ENCODE measurements at regions not wholly inside any gene's neighbourhood (a gene's known extent, or its start where the extent isn't known, plus 50 kb on each side); places are given as distances from the start of the nearest gene placed in this dataset.

DNA sequence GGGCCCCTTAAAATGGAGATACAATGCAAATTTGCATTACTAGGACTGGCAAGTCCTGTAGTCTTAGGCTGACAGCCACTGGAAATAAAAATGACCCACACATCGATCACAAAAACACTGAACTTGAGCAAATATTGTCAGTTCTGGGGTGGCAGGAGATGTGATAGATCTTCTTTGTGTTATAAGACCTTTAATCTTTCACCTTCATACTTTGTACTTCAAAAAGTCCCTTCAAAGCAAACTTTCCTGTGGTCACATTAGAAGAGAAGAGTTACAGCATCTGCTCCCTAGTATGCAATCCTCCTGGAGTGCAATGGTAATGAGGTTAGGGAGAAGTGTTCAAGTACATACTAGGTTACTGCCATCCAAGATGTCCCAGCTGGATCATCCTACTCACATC, 149.4 kb upstream of the KCNMB2 start:
- DNase-seq: no peak

- DNase-seq: peak; percentile 13 to 25
These were observed 147.8 kb upstream of the KCNMB2 start for GRCh38 chr3:178388473-178388872.

- DNase-seq: no peak
These were observed 147.0 kb upstream of the KCNMB2 start for GRCh38 chr3:178389258-178389657.

GRCh38 chr3:178392511-178392926, 143.7 kb upstream of the KCNMB2 start:
- DNase-seq: peak; percentile 76 to 83

DNA sequence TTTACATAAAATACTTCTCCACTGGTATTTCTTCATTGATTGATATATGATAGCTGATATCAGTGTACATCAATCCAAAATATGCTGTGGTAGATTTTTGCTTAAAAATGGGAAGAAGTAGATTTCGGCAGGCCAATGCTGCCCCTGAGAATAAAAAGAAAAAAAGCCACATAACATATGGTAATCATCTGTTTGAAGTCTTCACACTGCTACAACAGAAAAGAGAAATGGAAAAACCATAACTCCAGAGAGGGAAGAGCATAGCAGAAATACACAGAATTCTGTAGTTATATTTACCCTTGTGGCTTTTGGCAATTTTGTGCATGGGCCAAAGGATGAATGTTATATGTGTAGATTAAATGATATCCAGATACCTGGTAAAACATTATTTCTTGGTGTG, 143.1 kb upstream of the KCNMB2 start:
- DNase-seq: no peak

DNA sequence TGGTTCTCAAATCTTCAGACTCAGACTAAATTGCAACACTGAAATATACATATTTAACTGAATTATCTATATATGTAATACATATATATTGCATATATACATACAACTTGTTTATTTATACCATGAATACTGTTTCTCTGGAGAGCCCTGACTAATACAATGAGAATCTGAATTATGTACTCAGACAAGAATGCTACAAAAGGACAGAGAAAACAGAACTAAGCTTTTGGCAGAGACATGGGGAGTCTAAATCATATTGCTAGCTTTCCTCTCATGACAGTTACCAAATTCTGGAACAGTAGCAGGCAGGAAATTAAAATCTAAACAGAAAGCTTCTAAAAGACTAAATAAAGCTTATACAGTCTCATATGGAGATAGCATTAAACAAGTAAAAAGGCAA, 142.4 kb upstream of the KCNMB2 start:
- DNase-seq: no peak

DNA sequence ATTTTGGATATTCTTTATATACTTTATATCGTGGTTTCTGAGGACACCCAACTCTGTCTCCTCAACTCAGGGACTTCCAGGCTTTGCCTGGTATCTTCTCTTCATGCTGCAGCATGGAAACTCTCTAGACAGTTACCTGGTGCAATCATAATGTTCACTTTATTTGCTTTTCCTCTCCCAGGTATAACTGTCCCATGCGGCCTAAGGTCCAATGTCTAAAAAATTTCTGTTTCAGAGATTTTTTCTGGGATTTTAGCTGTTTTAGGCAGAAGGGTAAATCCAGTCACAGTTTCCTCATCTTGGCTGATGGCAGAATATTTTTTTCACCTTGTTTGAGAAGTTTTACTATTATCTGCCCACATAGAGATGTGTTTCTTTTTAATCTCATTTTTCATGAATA, 139.9 kb upstream of the KCNMB2 start:
- no peak for DNase-seq

DNA sequence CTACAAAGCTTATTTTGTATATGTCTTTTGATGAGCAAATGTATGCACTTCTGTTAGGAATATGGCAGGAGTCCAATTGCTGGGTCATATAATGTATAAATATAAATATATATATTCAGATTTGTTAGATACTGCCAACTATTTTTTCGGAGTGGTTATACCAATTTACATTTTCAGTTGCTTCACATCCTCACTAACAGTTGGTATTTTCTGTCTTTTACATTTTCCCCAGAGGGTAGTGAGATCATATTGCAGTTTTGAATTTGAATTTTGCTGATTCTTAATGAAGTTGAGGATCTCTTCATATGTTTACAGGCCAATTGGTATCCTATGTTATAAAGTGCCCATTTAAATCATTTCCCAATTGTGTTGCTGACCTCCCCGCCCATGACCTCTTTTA, 139.0 kb upstream of the KCNMB2 start:
- no peak for DNase-seq

DNA sequence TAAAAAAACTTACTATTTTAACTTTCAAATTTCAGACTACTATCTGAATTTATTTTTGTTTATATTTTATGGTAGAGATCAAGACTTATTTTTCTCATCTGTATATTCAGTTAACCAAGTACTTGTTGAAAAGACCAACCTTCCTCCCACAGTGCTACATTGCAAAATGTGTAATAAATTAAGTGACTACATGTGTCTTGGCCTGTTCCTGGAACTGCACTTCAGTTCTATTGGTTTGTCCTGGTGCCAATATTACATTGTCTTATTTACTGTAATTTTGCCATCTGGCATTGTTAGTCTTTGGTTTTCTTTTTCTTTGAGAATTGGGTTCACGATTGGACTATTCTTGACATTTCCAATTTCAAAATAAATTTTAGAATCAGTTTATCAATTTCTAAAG, 138.4 kb upstream of the KCNMB2 start:
- DNase-seq: no peak

- no peak for DNase-seq
These were observed 131.3 kb upstream of the KCNMB2 start for GRCh38 chr3:178404961-178405360.

GRCh38 chr3:178405531-178405930, 130.7 kb upstream of the KCNMB2 start:
- no peak for DNase-seq

DNA sequence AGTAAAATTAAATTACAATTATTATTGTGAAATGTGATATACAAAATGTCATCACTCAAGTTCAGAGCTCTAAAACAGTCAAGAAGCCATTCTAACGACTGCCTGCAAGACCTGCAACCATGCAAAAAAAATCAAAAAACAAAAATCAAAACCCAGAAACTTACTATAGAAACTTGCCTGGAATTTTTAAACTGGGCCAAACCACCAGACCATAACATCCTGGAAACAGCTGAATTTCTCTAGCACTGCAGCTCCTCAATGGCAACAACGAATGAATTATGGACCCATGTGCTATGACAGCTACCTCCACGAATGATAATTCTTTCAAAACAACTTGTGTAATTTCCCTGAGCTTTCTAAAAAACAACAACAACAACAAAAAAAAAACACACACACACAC, 130.0 kb upstream of the KCNMB2 start:
- no peak for DNase-seq

DNA sequence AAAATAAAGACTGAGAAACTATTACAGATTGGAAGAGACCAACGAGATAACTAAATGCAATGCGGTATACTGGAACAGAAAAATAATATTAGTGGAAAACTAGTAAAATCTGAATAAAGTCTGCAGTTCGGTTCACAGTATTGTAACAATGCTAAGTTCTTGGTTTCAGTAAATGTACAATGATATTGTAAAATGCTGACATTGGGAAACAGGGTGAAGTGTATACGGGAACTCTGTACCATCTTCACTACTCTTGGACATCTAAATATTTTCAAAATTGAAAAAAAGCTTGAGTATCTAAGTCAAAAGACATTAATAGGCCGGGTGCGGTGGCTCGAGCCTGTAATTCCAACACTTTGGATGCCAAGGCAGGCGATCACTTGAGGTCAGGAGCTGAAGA, 120.9 kb upstream of the KCNMB2 start:
- DNase-seq: no peak

- no peak for DNase-seq
These were observed 118.5 kb upstream of the KCNMB2 start for GRCh38 chr3:178417736-178418135.

GRCh38 chr3:178419071-178419470, 117.2 kb upstream of the KCNMB2 start:
- DNase-seq: no peak

DNA sequence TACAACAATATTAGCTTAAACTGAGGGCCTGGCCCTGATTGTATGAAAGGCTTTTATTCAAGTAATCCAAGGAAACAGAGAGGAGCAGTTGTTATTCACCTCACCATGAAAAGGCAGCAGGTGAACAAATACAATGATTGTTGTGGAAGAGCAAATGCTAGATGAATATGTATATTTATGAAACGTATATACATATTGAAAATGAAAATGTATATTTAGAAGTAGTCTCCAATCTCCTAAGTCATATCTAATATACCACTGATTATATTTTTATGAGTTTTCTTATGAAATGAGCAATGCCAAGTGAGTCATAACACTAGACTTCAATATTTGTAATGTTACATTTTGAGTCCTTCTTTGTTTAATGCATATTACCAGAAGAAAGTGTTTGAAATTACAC, 116.2 kb upstream of the KCNMB2 start:
- no peak for DNase-seq

GRCh38 chr3:178421069-178421468, 115.2 kb upstream of the KCNMB2 start:
- DNase-seq: no peak

- DNase-seq: no peak
These were observed 113.8 kb upstream of the KCNMB2 start for GRCh38 chr3:178422406-178422805.

- no peak for DNase-seq
These were observed 108.2 kb upstream of the KCNMB2 start for GRCh38 chr3:178428037-178428436.

- no peak for DNase-seq
These were observed 101.9 kb upstream of the KCNMB2 start for GRCh38 chr3:178434206-178434805.

DNA sequence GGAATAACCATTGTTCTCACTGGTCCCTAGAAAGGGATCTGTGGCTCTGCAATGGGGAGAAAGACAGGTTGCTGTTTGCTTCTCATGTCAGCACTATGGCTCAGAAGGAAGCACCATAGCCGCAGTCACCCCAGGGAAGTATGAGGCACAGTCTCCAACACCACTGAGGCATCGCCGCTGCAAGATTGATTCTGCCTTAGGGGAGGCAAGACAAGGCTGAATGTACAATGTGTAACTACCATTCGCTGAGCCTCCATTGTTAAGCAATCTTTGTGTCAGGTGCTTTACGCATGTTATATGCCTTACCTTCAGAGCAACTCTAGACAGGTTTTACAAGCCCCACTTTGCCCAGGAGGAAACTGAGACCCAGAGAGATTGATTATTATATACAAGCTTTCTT, 100.7 kb upstream of the KCNMB2 start:
- no peak for DNase-seq

DNA sequence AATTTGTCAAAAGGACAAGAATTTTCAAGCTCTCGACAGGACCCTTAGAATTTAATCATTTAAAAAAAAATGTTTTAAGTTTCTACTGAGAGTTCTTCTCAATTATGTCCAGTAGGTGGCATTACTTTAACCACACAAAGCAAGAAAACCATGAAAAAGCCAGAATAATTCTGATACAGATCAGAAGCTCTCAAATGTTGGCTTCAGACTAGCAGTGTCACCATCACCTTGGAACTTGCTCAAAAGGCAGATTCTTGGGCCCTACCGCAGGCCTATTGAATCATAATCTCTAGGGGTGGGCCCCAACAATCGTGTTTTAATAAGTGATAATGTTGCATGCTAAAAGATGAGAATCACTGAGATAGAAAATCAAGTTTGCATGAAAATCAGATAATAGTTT, 99.5 kb upstream of the KCNMB2 start:
- DNase-seq: peak in 1 of 2 donors; percentile 17

GRCh38 chr3:178437236-178437635, 99.0 kb upstream of the KCNMB2 start:
- DNase-seq: peak; percentile 51 to 54

- peak in 1 of 2 donors; percentile 6 for DNase-seq
These were observed 96.7 kb upstream of the KCNMB2 start for GRCh38 chr3:178439504-178439903.

- DNase-seq: no peak
These were observed 96.2 kb upstream of the KCNMB2 start for GRCh38 chr3:178440043-178440442.

Measured in inflammatory macrophage (primary cell).